Limb (tissue), 2 donors: ENCODE measurements at regions not wholly inside any gene's neighbourhood (a gene's known extent, or its start where the extent isn't known, plus 50 kb on each side); places are given as distances from the start of the nearest gene placed in this dataset.
"Not testable (repeated sequence)": the region's sequence is repeated elsewhere in the genome, so short reads cannot be mapped to it uniquely, and the experiment has no call there.

Experiments
- DNase-seq, 2 donors: peaks; one replicate each; pipeline ENCODE4 v3.0.0-alpha.2; 2016; ENCODE audit errors: extremely low spot score in 2 of 2

- DNase-seq, result no peak
Measured at GRCh38 chrX:39039890-39040289, 238.6 kb downstream of the MID1IP1 start.

DNA sequence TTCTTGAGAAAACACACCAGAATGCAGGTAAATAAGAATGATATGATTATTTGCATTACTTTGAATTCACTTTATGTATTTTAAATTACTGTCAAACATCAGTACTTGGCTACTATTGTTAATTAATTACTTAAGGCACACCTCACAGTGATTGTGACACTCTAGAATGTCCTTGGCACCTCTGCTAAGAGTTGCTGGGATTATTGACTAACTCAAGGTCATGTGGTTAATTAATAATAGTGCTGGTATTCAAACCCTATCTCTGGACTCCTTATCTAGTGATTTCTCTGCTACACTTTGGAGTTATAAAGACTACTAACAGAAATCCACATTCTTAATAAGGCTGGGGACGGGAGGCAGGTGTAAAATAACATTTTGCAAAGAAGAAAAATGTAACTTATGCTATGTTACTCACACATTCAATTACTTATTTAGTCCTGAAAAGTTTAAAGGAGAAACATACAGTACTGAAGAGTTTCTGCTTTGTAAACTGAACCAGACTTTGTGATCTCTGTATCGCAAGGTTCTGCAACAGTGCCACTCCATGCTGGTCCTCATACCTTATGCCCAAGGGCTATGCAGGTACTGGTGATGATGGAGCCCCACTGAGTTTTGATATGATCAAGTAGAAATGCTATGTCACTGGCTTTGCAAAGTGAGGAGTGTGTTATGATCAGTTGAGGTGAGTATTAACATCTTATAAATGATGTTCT lies 242.7 kb downstream of the MID1IP1 start:
- no peak for DNase-seq

- no peak for DNase-seq
Measured at GRCh38 chrX:39047174-39047573, 245.9 kb downstream of the MID1IP1 start.

GRCh38 chrX:39049975-39050374 lies 248.7 kb downstream of the MID1IP1 start:
- DNase-seq, result no peak

GRCh38 chrX:39050427-39050826 lies 249.2 kb downstream of the MID1IP1 start:
- DNase-seq, result no peak

DNA sequence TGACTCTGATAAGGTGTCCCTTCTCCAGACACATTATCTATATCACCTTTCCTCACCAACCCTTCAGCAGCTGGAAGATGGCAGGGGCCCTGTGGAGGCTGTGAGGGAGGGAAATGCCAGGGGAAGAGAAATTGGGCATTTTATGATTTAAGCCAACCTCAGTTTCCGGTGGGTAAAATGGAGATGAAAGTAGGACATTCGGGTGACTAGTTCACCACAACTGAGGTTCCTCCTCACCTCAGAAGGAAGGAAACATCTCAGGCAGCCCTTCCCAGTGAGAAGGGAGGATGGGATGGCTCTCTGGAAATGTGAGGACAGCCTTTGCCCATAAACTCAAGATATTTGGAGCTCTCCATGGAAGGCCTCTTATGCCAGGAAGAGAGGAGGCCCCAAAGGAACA lies 251.5 kb downstream of the MID1IP1 start:
- DNase-seq, result no peak

GRCh38 chrX:39058724-39059123 lies 257.5 kb downstream of the MID1IP1 start:
- no peak for DNase-seq

DNA sequence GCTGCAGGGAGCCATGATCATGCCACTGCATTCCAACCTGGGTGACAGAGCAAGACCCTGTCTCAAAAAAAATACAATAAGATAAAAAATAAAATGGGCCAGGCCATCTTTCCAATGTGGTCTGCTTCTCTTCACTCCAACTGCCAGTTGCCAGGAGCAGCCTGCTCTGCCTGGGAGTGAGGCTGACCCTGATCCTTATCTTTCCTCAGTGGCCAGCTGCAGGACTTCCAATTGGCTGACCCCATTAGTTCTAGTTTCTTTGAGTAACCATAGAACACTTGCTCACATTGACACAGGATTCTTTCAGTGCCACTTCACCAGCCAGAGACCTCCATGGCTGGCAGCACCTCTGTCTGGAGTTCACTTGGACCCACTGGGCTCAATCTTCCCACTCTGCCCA lies 258.6 kb downstream of the MID1IP1 start:
- no peak for DNase-seq

GRCh38 chrX:39063037-39063436 lies 261.8 kb downstream of the MID1IP1 start:
- no peak for DNase-seq

GRCh38 chrX:39063702-39064101 lies 262.4 kb downstream of the MID1IP1 start:
- no peak for DNase-seq

GRCh38 chrX:39065051-39065871 lies 264.0 kb downstream of the MID1IP1 start:
- peak; percentile 18 to 45 for DNase-seq

GRCh38 chrX:39067866-39068265 lies 266.6 kb downstream of the MID1IP1 start:
- no peak for DNase-seq

DNA sequence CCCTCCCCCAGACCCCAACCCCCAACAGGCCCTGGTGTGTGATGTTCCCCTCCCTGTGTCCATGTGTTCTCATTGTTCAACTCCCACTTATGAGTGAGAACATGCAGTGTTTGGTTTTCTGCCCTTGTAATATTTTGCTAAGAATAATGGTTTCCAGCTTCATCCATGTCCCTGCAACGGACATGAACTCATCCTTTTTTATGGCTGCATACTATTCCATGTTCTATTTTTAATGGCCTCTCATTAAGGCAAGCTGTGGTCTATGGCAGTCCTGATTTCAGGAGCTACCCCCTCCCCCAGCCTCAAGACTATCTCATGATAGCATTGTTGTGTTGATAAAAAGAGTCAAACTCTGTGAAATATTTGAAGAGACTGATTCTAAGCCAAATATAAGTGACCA lies 267.4 kb downstream of the MID1IP1 start:
- not testable (repeated sequence) for DNase-seq

GRCh38 chrX:39070009-39070408 lies 268.8 kb downstream of the MID1IP1 start:
- DNase-seq, result no peak

- DNase-seq, result no peak
Measured at GRCh38 chrX:39073131-39073530, 271.9 kb downstream of the MID1IP1 start.

DNA sequence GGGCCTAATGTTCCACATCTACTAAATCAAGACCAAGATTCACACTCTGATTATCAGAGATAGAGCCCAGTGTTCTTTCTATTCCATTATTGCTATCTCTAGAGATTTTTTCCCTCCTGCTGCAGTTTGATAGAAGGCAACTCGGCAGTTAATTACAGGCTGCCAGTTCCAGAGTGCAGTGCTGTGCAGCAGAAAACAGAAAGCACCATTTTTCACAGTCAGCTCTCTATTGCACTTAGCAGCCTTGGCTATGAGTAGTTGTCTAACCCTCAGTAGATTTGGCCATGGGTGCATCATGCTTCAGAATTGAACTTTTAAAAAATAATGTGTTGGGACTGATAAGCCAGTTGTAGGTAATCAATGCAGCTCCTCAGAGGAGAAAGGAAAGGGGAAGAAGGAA lies 295.3 kb downstream of the MID1IP1 start:
- DNase-seq, result no peak

GRCh38 chrX:39104745-39105144 lies 303.5 kb downstream of the MID1IP1 start:
- no peak for DNase-seq

GRCh38 chrX:39112143-39112542 lies 310.9 kb downstream of the MID1IP1 start:
- no peak for DNase-seq

DNA sequence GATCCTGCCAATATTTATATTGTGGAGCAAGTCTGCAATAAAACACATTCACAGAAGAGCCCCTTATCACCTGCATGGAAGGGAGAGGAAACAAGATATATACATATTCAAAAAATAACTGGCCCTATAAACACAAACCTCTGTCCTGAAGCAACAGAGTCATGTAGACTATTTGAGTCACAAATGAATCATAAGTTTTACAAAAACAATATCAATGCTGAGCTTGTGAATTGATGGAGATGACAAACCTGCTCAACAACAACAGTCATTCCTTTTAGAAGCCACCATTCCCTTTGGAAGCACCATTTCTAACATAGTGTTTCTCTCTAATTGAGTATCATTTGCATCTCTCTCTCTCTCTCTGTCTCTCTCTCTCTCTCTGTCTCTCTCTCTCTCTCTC lies 313.9 kb downstream of the MID1IP1 start:
- DNase-seq, result no peak

DNA sequence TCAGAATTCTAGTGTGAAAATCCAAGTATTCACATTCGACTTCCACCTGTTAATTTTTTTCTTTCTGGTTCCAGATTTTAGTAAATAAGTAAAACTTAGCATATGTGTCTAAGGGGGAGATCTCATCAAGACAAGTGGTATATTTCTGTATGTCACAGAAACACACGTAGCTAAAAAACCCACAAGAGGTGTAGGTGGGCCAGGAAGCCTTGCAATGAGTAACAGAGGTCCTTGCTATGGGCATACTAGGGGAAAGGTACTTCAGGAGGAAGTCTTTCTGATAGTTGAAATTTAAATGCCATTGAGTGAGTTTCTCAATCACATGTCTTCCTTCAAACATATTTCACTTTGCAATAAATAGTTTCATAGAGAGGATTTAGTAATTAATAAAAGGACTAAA lies 315.8 kb downstream of the MID1IP1 start:
- no peak for DNase-seq

GRCh38 chrX:39121903-39122302 lies 320.6 kb downstream of the MID1IP1 start:
- no peak for DNase-seq

DNA sequence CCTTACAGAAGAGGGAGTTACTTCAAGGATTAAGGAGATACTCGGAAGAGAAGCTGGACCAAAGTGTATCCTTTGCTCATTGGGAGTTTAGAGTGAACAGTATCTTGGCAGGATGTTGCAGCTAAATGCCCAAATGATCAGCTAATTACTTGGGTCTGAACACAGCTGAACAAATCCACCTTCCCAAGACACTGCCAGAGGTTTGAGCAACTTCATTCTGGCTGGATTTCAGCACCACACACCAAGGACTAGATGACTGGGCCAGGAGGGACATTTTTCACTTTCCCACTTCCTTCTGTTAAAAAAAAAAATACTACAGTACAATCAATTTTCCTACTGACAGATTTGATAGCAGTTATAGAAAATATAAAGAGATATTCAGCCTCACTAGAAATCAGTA lies 324.6 kb downstream of the MID1IP1 start:
- no peak for DNase-seq

DNA sequence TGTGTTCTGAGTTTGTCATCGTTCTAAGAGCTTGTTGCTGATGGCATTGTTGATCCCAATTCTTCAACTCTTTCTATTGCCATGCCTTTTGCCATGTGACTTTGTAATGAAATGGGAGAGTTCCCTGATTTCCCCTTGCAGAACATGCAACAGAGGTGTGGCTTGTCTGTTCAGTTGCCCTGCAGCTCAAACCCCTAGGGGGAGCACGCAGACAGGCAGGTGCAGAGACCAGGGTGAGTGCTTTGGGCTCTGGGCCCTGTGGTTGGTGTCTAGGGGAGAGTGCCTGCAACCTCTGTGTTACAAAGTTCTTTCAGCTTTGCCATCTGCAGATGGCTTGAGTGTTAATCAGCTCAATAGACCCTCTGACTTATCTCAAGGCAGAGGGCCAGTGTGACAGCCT lies 332.7 kb downstream of the MID1IP1 start:
- DNase-seq, result no peak
